ENCODE measurements at regions not wholly inside any gene's neighbourhood (a gene's known extent, or its start where the extent isn't known, plus 50 kb on each side); places are given as distances from the start of the nearest gene placed in this dataset.

GRCh38 chr6:131486608-131487007 lies 86.4 kb upstream of the ARG1 start:
- H4K91ac ChIP-seq (ENCODE audit: insufficient read depth, low read depth, low read length): no peak overlapping the region
- no peak overlapping the region for H3K9ac ChIP-seq (ENCODE audit: low read depth, low read length)
- CTCF ChIA-PET: interaction anchor here (0.6 kb wide), 1 partner anchor 58 kb away, joined by 7 read pairs; no protein-coding TSS in a partner anchor
- H2AK5ac ChIP-seq (ENCODE audit: low read depth, low read length): no peak overlapping the region
- H3K9me3 ChIP-seq (ENCODE audit: control insufficient read depth, insufficient read depth, low read length): no peaks in the 10 kb centered on the region
- no peak overlapping the region for H3K4me3 ChIP-seq (ENCODE audit: insufficient read depth, low read depth, low read length)
- no peak overlapping the region for H3K4me2 ChIP-seq (ENCODE audit: low read depth, low read length)
- no peak overlapping the region for H3K4ac ChIP-seq (ENCODE audit: low read depth, low read length)
- no peaks in the 10 kb centered on the region for H3K9me1 ChIP-seq (ENCODE audit: insufficient read depth, low read length)
- H2BK5ac ChIP-seq (ENCODE audit: low read depth, low read length, poor library complexity, severe bottlenecking): no peak overlapping the region
- H2BK15ac ChIP-seq (ENCODE audit: low read depth, low read length): no peak overlapping the region
- H3K79me1 ChIP-seq (ENCODE audit: low read depth in 1 of 2, low read length in 2 of 2): no peaks in the 10 kb centered on the region
- H3K27ac ChIP-seq (ENCODE audit: insufficient read depth, low read length): no peak overlapping the region
- BruUV-seq (replicated peaks): no TSS peak
- no peak overlapping the region for H3K18ac ChIP-seq (ENCODE audit: low read depth, low read length)
- TF ChIP-seq RAD21 (IDR thresholded peaks at IDR 0.05; ENCODE audit: low read length): no peak
- TF ChIP-seq FOS (IDR thresholded peaks at IDR 0.05; ENCODE audit: low read depth, low read length): no peak
- no peak for TF ChIP-seq RCOR1 (IDR thresholded peaks at IDR 0.05; ENCODE audit: insufficient replicate concordance, low read length)
- TF ChIP-seq CTCF (conservative IDR thresholded peaks at IDR 0.05; ENCODE audit: low read depth, low read length): no peak
- TF ChIP-seq NFE2L2 (IDR thresholded peaks at IDR 0.05; ENCODE audit: low read depth, low read length): no peak
- TF ChIP-seq MXI1 (IDR thresholded peaks at IDR 0.05; ENCODE audit: borderline replicate concordance, low read depth, low read length): no peak
- TF ChIP-seq BHLHE40 (IDR thresholded peaks at IDR 0.05; ENCODE audit: low read depth, low read length): no peak
- TF ChIP-seq USF2 (IDR thresholded peaks at IDR 0.05; ENCODE audit: low read depth, low read length): no peak
- TF ChIP-seq RFX5 (IDR thresholded peaks at IDR 0.05; ENCODE audit: low read depth, low read length): no peak
- no peak for TF ChIP-seq POLR2A (IDR thresholded peaks at IDR 0.05; ENCODE audit: low read depth, low read length)
- no peak for TF ChIP-seq MAFK (IDR thresholded peaks at IDR 0.05; ENCODE audit: low read depth, low read length)
- no peak for TF ChIP-seq ELK1 (IDR thresholded peaks at IDR 0.05; ENCODE audit: borderline replicate concordance, low read depth, low read length)
- TF ChIP-seq MAZ (IDR thresholded peaks at IDR 0.05; ENCODE audit: borderline replicate concordance, low read depth, low read length): no peak
- TF ChIP-seq CHD1 (IDR thresholded peaks at IDR 0.05; ENCODE audit: low read depth, low read length): no peak
- no peak for TF ChIP-seq CEBPB (IDR thresholded peaks at IDR 0.05; ENCODE audit: low read depth, low read length)
- TF ChIP-seq SMC3 (IDR thresholded peaks at IDR 0.05; ENCODE audit: low read depth, low read length): no peak
- H2AFZ ChIP-seq (replicated peaks; ENCODE audit: low read length, poor library complexity): no peak overlapping the region
- peaks cover 2% of the 10 kb centered on the region for H3K27me3 ChIP-seq (ENCODE audit: control insufficient read depth, insufficient read depth, low read length)
- H3K23ac ChIP-seq (ENCODE audit: low read depth, low read length): no peak overlapping the region
- no peak overlapping the region for H2AK9ac ChIP-seq (replicated peaks; ENCODE audit: low read depth, low read length, poor library complexity)
- no peak overlapping the region for H4K8ac ChIP-seq (ENCODE audit: low read depth in 2 of 2, low read length in 2 of 2)
- in situ Hi-C loops (cut with MboI; ENCODE audit: low sequenced_read_pairs): no loop called here
- POLR2A ChIA-PET (ENCODE audit: unreplicated experiment): no interaction called here
- no peak overlapping the region for H3K56ac ChIP-seq (ENCODE audit: extremely low read depth, insufficient read depth, low read length)
- H4K20me1 ChIP-seq (ENCODE audit: insufficient read depth, low read length): no peaks in the 10 kb centered on the region
- H2BK20ac ChIP-seq (ENCODE audit: low read depth, low read length): no peak overlapping the region
- no CpG with 5 or more reads among the region's 2 CpGs for WGBS, 2 experiments (ENCODE audit: extremely low coverage in 2 of 2, insufficient read length in 1 of 2)
- no peak overlapping the region for H3K14ac ChIP-seq (replicated peaks; ENCODE audit: low read depth, low read length)
- dilution Hi-C loops (cut with HindIII; ENCODE audit: low sequenced_read_pairs, unreplicated experiment): no loop called here
- no peaks in the 10 kb centered on the region for H3K4me1 ChIP-seq (ENCODE audit: control insufficient read depth, insufficient read depth, low read length)
- intact Hi-C loops (cut with micrococcal nuclease): no loop called here
- no peak overlapping the region for H4K5ac ChIP-seq (ENCODE audit: low read depth, low read length)
- H2BK120ac ChIP-seq (ENCODE audit: low read depth, low read length): no peak overlapping the region
- no peaks in the 10 kb centered on the region for H3K36me3 ChIP-seq (ENCODE audit: control insufficient read depth, insufficient read depth, low read length)
- ATAC-seq (ENCODE audit: low read depth) (no peak), DNase-seq (no peak)
